HCT116 (cell line): ENCODE measurements at regions not wholly inside any gene's neighbourhood (a gene's known extent, or its start where the extent isn't known, plus 50 kb on each side); places are given as distances from the start of the nearest gene placed in this dataset.

Experiments used
- ATAC-seq: fragments of 200-7000 bp; cut with Tn5 transposase; 2 replicates; pipeline ENCODE4 v1.9.1; 2020; ENCODE audit warnings: mild to moderate bottlenecking, moderate library complexity
- BruUV-seq: library from RNA; stranded (reverse); fragments of 400-500 nt; replicated peaks from 2 replicates; lab custom pipeline; 2021; lab: Mats Ljungman, UMichigan
- CTCF ChIA-PET: fragments of 300-600 bp; sonication (Branson Sonifier 250); formaldehyde crosslinking; loops from one replicate; lab custom pipeline; 2021; ENCODE audit warnings: antibody characterized with exemption; lab: Charles Lee
- POLR2A ChIA-PET: fragments of 300-600, 350-600 bp; sonication (Branson Sonifier 250); formaldehyde crosslinking; loops from one replicate; lab custom pipeline; 2021; ENCODE audit warnings: antibody characterized with exemption; lab: Charles Lee
- RAD21 ChIA-PET, 2 experiments: fragments of 300-600 bp; sonication (Branson Sonifier 250); formaldehyde crosslinking; loops; one replicate each; lab custom pipeline; 2023; ENCODE audit warnings: low total read pairs in 2 of 2; ENCODE audit not compliant: uncharacterized antibody in 2 of 2, unreplicated experiment in 2 of 2, low non-redundant PET in 1 of 2; lab: Charles Lee
- DNase-seq: peaks from one replicate; pipeline ENCODE4 v3.0.0-alpha.2; 2010; ENCODE audit warnings: low read depth, low spot score
- H2AFZ ChIP-seq: fragments of 200-600 bp; shearing (Covaris generic), sonication (generic); 2 replicates; pipeline ENCODE4 v1.6.1; 2017; ENCODE audit warnings: low read depth, mixed run types, mixed read lengths, antibody characterized with exemption, low read length; ENCODE audit not compliant: poor library complexity, severe bottlenecking
- H3K27ac ChIP-seq: 2 replicates; pipeline ENCODE4 v1.5.1; 2012; ENCODE audit warnings: low read depth, low read length
- H3K27me3 ChIP-seq: fragments of 200-600 bp; sonication (generic); 2 replicates; pipeline ENCODE4 v1.6.1; 2016; ENCODE audit warnings: mixed run types, low read length, mixed read lengths; ENCODE audit not compliant: insufficient read depth
- H3K36me3 ChIP-seq, 2 experiments: fragments of 200-500 bp in 1 of 2; fragments of 200-600 bp in 1 of 2; sonication (Bioruptor generic) in 1 of 2; sonication (generic) in 1 of 2; 2 replicates each; pipeline versions ENCODE4 v1.5.1 to v1.6.1; 2014 to 2016; ENCODE audit warnings: low read length in 2 of 2, inconsistent platforms in 1 of 2, mixed read lengths in 1 of 2, mixed run types in 1 of 2; ENCODE audit not compliant: insufficient read depth in 2 of 2, control insufficient read depth in 1 of 2
- H3K4me1 ChIP-seq, 2 experiments: fragments of 200-600 bp in 1 of 2; sonication (generic) in 1 of 2; 2 replicates each; pipeline versions ENCODE4 v1.5.1 to v1.6.1; 2012 to 2017; ENCODE audit warnings: low read length in 2 of 2, inconsistent platforms in 1 of 2, mild to moderate bottlenecking in 1 of 2, mixed read lengths in 1 of 2, mixed run types in 1 of 2, moderate library complexity in 1 of 2; ENCODE audit not compliant: insufficient read depth in 2 of 2, control insufficient read depth in 1 of 2
- H3K4me2 ChIP-seq: fragments of 200-600 bp; sonication (generic); 2 replicates; pipeline ENCODE4 v1.6.1; 2017; ENCODE audit warnings: mixed run types, low read length, mixed read lengths
- H3K4me3 ChIP-seq, 2 experiments: fragments of 200-600 bp in 1 of 2; sonication (generic) in 1 of 2; replicated peaks in 1 of 2; 2 replicates each; pipeline ENCODE4 v1.5.1; 2011 to 2016; ENCODE audit warnings: low read length in 2 of 2, control low read depth in 1 of 2, low read depth in 1 of 2, mild to moderate bottlenecking in 1 of 2, mixed read lengths in 1 of 2, mixed run types in 1 of 2
- H3K79me2 ChIP-seq: fragments of 200-600 bp; sonication (generic); 2 replicates; pipeline ENCODE4 v1.6.1; 2017; ENCODE audit warnings: mild to moderate bottlenecking, mixed run types, low read length, moderate library complexity, mixed read lengths; ENCODE audit not compliant: insufficient read depth
- H3K9ac ChIP-seq: fragments of 200-600 bp; sonication (generic); 2 replicates; pipeline ENCODE4 v1.6.1; 2016; ENCODE audit warnings: low read length, mixed read lengths
- H3K9me2 ChIP-seq: fragments of 200-600 bp; sonication (generic), shearing (Covaris generic); 2 replicates; pipeline ENCODE4 v1.6.1; 2017; ENCODE audit warnings: mixed run types, mild to moderate bottlenecking, moderate library complexity; ENCODE audit not compliant: insufficient read depth
- H3K9me3 ChIP-seq, 2 experiments: fragments of 200-500 bp in 1 of 2; fragments of 200-600 bp in 1 of 2; sonication (Bioruptor generic) in 1 of 2; sonication (generic) in 1 of 2; 2 replicates each; pipeline ENCODE4 v1.6.1; 2014 to 2017; ENCODE audit warnings: low read length in 2 of 2, mixed read lengths in 2 of 2, inconsistent platforms in 1 of 2, low read depth in 1 of 2, mild to moderate bottlenecking in 1 of 2, mixed run types in 1 of 2, moderate library complexity in 1 of 2; ENCODE audit not compliant: control insufficient read depth in 1 of 2, insufficient read depth in 1 of 2
- H4K20me1 ChIP-seq: fragments of 200-600 bp; sonication (generic), shearing (Covaris generic); 2 replicates; pipeline ENCODE4 v1.6.1; 2017; ENCODE audit warnings: mixed run types, mild to moderate bottlenecking, moderate library complexity; ENCODE audit not compliant: insufficient read depth
- EZH2phosphoT487 ChIP-seq: fragments of 200-600 bp; IDR thresholded peaks from 2 replicates; pipeline ENCODE4 v1.6.1; 2018; ENCODE audit warnings: antibody characterized with exemption, borderline replicate concordance
- SIN3A ChIP-seq: IDR thresholded peaks from 2 replicates; pipeline ENCODE4 v1.6.1; 2012; ENCODE audit warnings: low read depth
- intact Hi-C: fragments of 100-400 bp; cut with micrococcal nuclease; formaldehyde crosslinking; loops from 2 replicates; pipeline ENCODE4 v1.10.0; 2022

DNA sequence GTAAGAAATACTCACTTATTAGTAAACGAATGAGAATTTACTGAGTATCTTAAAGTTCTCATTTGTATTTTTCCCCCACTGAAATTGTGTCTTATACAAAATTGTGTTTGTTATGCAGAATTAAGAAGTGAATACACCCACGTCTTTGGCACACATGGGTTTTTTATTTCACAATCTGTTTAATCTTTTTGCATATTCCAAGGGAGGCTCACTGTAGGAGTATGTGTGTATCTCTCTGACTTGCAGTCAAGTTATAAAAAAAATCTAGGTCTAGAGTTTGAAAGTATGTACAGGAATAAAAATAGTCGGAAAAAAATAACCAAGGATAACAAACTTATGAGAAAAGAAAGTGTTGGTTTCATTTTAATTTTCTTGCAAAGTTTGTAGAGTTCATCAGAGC, 255.2 kb downstream of the PDCD6IP start:
- no peak overlapping the region for H3K4me3 ChIP-seq
- H3K4me2 ChIP-seq, result no peak overlapping the region
- POLR2A ChIA-PET, result no interaction called here
- no peaks in the 10 kb centered on the region for H3K79me2 ChIP-seq
- H3K9ac ChIP-seq, result no peak overlapping the region
- ATAC-seq (no peak), DNase-seq (no peak)
- RAD21 ChIA-PET, result no interaction called here
- no peaks in the 10 kb centered on the region for H3K4me1 ChIP-seq
- no TSS peak for BruUV-seq
- no peak overlapping the region for H2AFZ ChIP-seq
- TF ChIP-seq EZH2phosphoT487, result no peak
- H3K9me3 ChIP-seq, result no peaks in the 10 kb centered on the region
- no peaks in the 10 kb centered on the region; the same call in 1 of the 2 replicates for H4K20me1 ChIP-seq
- no peak overlapping the region for H3K27ac ChIP-seq
- CTCF ChIA-PET, result no interaction called here
- no peaks in the 10 kb centered on the region for H3K36me3 ChIP-seq
- peaks cover 13% of the 10 kb centered on the region for H3K27me3 ChIP-seq
- no peaks in the 10 kb centered on the region; the same call in 1 of the 2 replicates for H3K9me2 ChIP-seq
- intact Hi-C loops, result no loop called here

- TF ChIP-seq SIN3A, result no peak
- H3K27ac ChIP-seq, result no peak overlapping the region
- H3K9me2 ChIP-seq, result no peaks in the 10 kb centered on the region; the same call in 1 of the 2 replicates
- no peak overlapping the region for H3K9ac ChIP-seq
- ChIA-PET POLR2A (no interaction called here), RAD21 (no interaction called here), CTCF (no interaction called here)
- no peaks in the 10 kb centered on the region for H3K79me2 ChIP-seq
- H3K36me3 ChIP-seq, result no peaks in the 10 kb centered on the region
- H4K20me1 ChIP-seq, result no peaks in the 10 kb centered on the region; the same call in 1 of the 2 replicates
- no peak overlapping the region for H3K4me2 ChIP-seq
- no peak overlapping the region for H2AFZ ChIP-seq
- no TSS peak for BruUV-seq
- intact Hi-C loops, result no loop called here
- peaks cover 13% of the 10 kb centered on the region for H3K27me3 ChIP-seq
- ATAC-seq, result no peak
- no peaks in the 10 kb centered on the region for H3K4me1 ChIP-seq
- H3K4me3 ChIP-seq, result no peak overlapping the region
- H3K9me3 ChIP-seq, result no peaks in the 10 kb centered on the region
- DNase-seq, result no peak
These were observed 257.9 kb downstream of the PDCD6IP start for GRCh38 chr3:34056181-34056910.
